ENCODE measurements at regions not wholly inside any gene's neighbourhood (a gene's known extent, or its start where the extent isn't known, plus 50 kb on each side); places are given as distances from the start of the nearest gene placed in this dataset.
A peak's percentile ranks its signal among the peaks of the same experiment; 100 is the strongest.
"Not testable (repeated sequence)": the region's sequence is repeated elsewhere in the genome, so short reads cannot be mapped to it uniquely, and the experiment has no call there.

- DNase-seq, result no peak
These were observed 96.0 kb upstream of the VGLL4 start for GRCh38 chr3:11739706-11740105.

GRCh38 chr3:11739123-11739522, 95.4 kb upstream of the VGLL4 start:
- DNase-seq, result no peak

DNA sequence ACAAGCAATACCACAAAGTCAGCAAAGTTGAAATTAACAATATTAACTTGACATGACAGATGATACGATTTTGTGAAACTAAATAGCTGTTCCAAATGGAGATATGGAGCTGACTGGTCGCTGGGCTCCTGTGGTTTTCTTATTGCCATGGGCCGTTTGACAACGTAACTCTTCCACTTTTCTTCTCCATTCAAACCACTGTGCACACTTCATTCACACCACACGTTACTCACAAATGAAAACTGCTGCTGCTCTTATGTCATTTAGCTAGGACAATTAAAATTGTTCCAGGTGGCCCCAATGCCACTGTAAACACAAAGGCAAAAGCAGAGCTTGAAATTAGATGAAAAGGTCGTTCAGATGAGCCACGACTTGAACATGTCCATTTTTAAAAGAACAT, 94.0 kb upstream of the VGLL4 start:
- no peak for DNase-seq

- no peak for DNase-seq
These were observed 92.6 kb upstream of the VGLL4 start for GRCh38 chr3:11736136-11736833.

DNA sequence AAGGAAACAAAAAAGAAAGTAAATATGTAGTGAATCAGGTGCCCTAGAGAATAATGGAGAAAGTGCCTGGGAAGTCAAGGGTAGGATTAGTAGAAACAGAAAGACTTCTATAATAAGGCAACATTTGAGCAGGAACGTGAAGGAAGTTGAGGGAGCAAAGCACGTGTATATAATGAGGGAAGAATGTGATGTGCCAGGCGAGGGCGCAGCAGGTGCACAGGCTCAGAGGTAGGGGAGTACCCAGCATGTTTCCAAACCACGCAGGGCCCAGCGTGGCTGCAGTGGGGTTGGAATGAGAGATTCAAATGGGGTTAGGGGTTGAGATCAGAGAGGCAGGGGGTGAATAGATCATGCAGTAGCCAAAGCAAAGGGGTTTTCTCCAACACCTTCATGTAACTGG, 91.9 kb upstream of the VGLL4 start:
- no peak for DNase-seq

GRCh38 chr3:11735111-11735510, 91.4 kb upstream of the VGLL4 start:
- DNase-seq, result not testable (repeated sequence)

DNA sequence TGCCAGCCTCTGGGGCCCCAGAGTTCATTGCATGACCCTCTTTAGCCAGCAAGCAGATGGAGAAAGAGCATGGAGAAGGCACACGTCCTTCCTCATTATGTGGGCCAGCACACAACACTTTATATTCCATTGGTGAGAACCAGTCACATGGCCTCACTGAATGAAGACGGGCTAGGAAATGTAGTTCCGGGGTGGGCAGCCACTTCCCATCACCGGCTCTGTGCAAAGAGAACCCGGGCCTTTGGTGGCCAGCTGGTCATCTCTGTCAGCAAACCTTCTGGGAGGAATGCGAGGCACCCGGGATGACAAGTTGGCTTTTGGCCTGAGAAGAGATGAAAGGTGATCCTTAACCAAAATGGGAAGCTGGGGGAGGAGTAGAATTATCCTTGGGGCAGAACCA, 90.2 kb upstream of the VGLL4 start:
- DNase-seq, result no peak

DNA sequence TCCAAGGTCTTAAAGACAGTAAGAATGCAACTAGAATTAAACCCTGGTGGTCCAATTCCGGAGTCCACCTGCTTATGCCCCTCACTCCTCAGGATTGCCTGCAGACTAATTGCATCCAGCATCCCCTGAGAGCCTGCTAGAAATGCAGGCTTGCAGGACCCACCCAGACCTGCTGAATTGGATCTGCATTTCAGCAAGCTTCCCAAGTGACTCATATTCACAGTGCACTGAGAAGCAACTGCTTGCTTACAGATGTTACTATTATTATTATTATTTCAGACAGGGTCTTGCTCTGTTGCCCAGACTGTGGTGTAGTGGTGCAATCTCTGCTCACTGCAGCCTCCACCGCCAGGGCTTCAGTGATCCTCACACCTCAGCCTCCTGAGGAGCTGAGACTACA, 83.5 kb upstream of the VGLL4 start:
- DNase-seq, result no peak

- DNase-seq, result no peak
These were observed 82.4 kb upstream of the VGLL4 start for GRCh38 chr3:11726146-11726545.

GRCh38 chr3:11725340-11725641, 81.6 kb upstream of the VGLL4 start:
- DNase-seq, result not testable (repeated sequence)

DNA sequence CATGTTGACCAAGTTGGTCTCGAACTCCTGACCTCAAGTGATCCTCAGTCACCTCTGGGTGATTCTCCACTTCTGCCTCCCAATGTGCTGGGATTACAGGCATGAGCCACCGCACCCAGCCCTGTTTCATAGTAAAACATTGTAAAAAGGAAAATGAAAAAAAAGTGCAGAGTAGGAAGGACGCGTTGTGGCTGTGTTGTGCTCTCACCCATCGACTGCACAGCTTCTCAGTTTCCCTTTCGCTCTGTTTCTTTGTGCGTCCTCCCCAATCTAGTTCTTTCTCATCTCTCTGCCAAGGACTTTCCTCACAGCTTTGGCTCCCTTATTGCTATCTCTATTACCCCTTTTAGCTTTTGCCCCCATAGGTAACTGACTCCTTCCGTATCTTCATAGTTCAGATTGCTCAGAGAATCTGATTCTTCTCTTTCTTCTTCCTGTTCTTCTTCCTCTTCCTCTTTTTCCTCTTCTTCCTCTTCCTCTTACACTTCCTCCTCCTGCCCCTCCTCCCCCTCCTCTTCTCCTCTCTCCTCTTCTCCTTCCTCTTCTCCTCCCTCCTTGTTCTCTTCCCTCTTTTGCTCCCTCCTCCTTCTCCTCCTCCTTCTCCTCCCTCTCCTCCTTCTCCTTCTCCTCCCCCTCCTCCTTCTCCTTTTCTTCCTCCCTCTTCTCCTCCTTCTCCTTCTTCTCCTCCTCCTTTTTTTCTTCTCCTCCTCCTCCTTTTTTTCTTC, 81.1 kb upstream of the VGLL4 start:
- DNase-seq, result no peak

DNA sequence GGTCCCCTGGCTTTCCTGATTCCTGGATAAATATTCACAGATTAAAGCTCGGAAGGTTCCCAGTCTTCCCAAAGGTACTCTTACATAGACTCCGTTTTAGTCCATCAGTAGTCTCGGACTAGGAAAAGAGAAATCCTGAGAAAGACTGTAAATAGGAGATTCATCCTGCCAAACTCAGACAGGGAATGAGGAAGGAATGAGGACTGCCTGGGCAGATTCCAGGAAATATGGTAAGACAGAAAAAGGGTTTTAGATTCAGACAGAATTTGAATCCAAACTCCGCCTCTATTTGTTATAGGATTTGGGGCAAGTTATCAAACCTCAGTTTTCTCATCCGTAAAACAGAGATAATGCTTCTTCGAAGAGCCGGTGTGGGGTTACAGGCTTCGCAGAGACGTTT, 77.8 kb upstream of the VGLL4 start:
- DNase-seq, result no peak

- peak; percentile 9 for DNase-seq
These were observed 77.2 kb upstream of the VGLL4 start for GRCh38 chr3:11720917-11721411.

- peak; percentile 44 for DNase-seq
These were observed 76.7 kb upstream of the VGLL4 start for GRCh38 chr3:11720304-11720898.

- peak; percentile 82 for DNase-seq
These were observed 75.9 kb upstream of the VGLL4 start for GRCh38 chr3:11719406-11720303.

GRCh38 chr3:11718637-11719405, 75.1 kb upstream of the VGLL4 start:
- peak; percentile 61 for DNase-seq

DNA sequence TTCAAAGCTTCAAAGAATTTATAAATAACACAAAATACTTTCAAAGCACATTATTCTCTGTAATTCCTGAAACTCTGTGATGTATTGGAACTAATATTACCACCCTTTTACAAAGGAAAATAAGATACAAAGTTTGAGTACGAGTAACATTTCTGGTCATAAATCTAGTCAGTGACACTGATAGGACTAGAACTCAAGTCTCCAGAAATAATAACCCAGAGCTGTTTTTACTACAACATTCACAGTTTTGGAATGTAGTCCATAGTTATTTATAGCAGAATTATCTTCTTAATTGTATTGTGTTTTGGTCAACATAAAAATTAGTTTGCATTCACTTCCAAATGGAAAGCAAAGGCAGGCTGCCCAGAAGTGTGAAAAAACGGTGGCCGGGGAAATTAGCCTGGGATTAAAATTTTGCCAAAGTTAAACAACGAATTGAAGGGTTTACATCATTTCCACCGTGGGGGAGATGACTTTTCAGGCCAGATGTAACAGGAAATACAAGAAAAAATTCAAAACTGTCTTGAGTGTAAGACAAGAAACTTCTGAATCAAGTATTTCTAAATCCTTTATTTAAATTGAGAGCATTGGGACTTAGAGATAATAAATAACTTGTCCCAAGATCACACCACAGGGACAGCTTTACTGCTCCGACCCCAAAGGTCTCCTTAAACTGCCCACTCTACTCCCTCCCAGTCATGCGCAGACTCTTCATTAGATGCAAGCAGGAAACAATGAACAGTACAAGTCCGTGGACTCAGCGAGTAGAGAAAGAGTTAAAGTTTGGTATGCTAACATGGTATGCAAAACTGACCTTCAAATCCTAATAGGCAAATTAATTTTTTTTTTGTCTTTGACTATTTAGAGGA, 74.3 kb upstream of the VGLL4 start:
- peak; percentile 63 for DNase-seq

GRCh38 chr3:11717301-11717700, 73.6 kb upstream of the VGLL4 start:
- DNase-seq, result peak; percentile 38

GRCh38 chr3:11716573-11717290, 73.0 kb upstream of the VGLL4 start:
- DNase-seq, result peak; percentile 38

DNA sequence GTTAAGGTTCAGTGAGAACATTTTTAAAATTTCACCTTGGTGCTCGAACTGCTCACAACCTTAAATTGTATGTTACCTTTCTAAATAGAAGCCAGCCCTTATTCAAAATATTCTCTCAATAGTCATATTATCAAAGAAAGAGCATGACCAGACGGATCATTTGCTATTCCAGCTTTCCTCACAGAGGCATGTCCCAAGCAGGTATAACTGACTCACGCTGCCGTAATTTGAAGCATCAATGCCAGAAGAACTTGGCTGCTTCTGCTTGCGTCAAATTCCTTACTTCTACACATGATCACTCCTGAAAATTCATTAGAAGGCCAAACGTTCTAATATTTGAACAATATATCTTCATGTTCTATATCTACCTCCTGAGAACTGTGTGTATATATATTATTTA, 69.5 kb upstream of the VGLL4 start:
- no peak for DNase-seq

DNA sequence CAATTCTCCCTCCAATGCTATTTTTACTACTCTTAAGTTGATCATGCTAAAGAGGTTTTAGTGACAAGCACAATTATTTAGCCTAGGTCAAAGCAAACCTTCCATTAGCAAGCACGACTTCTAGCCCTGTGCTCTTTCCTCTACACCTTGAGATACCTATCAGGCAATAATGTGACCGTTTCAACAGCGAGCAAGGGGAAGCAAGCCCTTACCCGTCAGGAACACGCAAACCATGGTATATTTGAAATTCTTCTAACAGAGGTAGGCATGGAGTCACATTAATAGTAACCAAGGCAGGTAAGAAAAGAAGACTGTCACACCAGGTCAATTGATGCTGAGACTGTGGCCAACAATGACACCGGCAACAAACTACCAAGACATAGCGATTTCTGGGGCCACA, 68.9 kb upstream of the VGLL4 start:
- no peak for DNase-seq

Data from kidney glomerular epithelial cell (primary cell).